ENCODE measurements at regions not wholly inside any gene's neighbourhood (a gene's known extent, or its start where the extent isn't known, plus 50 kb on each side); places are given as distances from the start of the nearest gene placed in this dataset.
A peak's percentile ranks its signal among the peaks of the same experiment; 100 is the strongest.
"Not testable (repeated sequence)": the region's sequence is repeated elsewhere in the genome, so short reads cannot be mapped to it uniquely, and the experiment has no call there.

DNA sequence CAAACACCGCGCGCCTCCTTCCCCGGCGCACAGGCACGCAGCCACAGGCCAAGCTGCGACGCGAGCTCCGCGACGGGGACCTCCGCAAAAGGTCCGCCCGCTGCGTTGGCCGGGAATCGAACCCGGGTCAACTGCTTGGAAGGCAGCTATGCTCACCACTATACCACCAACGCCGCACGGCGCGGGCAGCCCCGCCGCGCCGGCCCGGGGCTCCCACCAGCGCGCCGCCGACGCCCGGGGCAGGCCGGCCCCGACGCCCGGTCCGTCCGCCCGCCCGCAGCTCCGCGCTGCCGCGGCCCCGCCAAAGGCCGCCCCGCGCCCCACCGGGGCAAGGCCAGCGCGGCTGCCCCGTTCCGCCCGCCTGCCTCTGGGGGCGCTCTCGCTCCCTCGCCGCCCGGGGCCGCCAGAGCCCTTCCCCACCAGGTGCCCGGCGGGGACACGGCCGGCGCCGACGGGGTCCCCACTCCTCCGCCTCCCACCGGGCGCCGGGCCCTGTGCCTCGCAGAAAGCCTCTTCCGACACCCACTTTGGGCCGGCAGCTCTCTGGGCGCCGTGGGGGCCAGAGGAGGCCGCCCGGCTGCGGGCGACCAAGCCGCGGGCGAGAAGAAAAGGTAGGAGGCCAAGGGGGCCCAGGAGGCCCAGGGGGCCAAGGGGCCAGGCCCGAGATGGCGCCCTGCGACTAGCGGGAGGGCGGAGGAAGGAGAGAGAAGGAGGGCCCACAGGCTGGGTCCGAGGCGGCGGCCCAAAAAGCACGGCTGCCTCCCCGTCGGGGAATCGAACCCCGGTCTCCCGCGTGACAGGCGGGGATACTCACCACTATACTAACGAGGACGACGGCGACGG lies 50.2 kb upstream of the FCGR2A start:
- H3K36me3 ChIP-seq (ENCODE audit: control insufficient read depth, insufficient read depth, low read length); H3K27ac ChIP-seq (ENCODE audit: insufficient read depth, low read depth, low read length, poor library complexity, severe bottlenecking); H3K9me3 ChIP-seq (ENCODE audit: control insufficient read depth, low read length); H3K4me3 ChIP-seq (ENCODE audit: insufficient read depth, low read depth, low read length); H3K4me1 ChIP-seq (ENCODE audit: control insufficient read depth, insufficient read depth, low read length): not testable (repeated sequence)
- H3K27me3 ChIP-seq (ENCODE audit: control insufficient read depth, insufficient read depth, low read length, poor library complexity, severe bottlenecking): peaks cover 26% of the 10 kb centered on the region
- no CpG with 5 or more reads among the region's 107 CpGs for WGBS, 2 experiments

DNA sequence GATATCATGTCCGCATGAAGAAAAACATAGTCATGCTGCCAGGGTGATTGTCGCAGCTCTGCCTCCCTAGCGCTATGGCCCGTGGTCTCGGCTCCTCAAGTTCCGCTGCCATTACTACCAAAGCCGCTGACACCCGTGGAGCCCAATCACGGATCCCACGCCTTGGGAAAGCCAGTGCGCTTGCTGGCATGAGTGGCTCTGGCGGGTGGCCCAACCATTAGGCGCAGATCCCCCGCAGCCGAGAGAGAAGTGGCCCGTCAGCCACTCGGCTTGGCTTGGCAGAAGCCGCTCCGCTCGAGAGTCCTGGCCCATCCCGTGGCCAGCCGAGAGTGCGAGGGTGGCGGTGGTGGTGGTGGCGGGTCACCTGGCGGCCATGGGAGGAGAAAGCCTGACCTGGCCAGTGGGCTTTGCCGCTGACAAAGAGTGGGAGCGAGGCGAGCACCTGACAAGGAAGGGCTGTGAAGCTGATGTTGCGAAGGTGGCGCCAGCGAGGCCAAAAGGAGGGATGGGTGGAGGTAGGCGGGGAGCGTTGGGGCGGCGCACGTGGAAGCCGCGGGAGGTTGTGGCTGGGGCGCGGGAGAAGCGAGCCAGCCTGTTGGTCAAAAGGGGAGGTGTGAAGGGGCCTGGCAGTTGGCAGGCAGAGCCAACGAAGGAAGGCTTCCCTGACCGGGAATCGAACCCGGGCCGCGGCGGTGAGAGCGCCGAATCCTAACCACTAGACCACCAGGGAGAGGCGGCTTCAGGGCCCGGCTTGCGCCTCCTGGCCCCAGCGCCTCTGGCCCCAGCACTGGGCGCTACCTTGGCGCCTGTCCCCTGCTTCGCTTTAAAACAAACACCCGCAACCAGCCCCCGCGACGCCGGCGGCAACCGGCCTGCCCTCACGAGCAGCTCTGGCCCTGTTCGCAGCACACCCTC lies 51.0 kb upstream of the FCGR2A start:
- not testable (repeated sequence) for H3K4me1 ChIP-seq (ENCODE audit: control insufficient read depth, insufficient read depth, low read length); H3K27ac ChIP-seq (ENCODE audit: insufficient read depth, low read depth, low read length, poor library complexity, severe bottlenecking); H3K4me3 ChIP-seq (ENCODE audit: insufficient read depth, low read depth, low read length); H3K9me3 ChIP-seq (ENCODE audit: control insufficient read depth, low read length); H3K36me3 ChIP-seq (ENCODE audit: control insufficient read depth, insufficient read depth, low read length)
- H3K27me3 ChIP-seq (ENCODE audit: control insufficient read depth, insufficient read depth, low read length, poor library complexity, severe bottlenecking): peaks cover 17% of the 10 kb centered on the region
- 69 to 75% methylated on average over 9 to 10 of the region's 67 CpGs for WGBS, 2 experiments

DNA sequence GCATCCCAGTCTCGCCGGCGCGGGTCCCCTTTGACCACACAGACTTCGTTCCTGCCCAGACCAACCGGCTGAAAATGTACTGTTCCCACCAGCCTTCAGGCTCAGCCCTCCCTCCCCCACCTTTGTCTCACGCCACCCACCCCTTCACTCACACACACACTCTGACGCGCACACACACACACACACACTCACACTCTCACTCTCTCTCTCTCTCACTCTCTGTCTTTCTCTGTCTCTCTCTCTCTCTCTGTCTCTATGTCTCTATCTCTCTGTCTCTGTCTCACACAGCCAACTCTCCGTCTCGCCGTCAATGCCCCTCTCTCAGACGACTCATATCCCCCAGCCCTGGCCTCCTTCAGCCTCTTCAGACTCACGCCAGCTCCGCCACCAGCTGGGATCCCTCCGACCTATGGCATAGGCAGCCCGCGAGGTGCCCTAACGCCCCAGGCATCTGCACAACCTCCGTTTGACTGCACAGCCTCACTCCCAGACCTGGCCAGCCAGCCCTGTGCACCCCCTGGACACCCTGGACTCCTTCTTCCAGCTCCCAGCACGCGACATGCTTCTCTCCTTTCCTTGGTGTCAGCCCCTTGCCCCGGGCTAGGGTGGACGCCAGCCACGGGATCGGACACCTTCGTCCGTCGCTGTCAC lies 53.4 kb upstream of the FCGR2A start:
- WGBS, 2 experiments: no CpG with 5 or more reads among the region's 29 CpGs
- not testable (repeated sequence) for H3K4me3 ChIP-seq (ENCODE audit: insufficient read depth, low read depth, low read length); H3K4me1 ChIP-seq (ENCODE audit: control insufficient read depth, insufficient read depth, low read length); H3K36me3 ChIP-seq (ENCODE audit: control insufficient read depth, insufficient read depth, low read length); H3K27me3 ChIP-seq (ENCODE audit: control insufficient read depth, insufficient read depth, low read length, poor library complexity, severe bottlenecking); H3K9me3 ChIP-seq (ENCODE audit: control insufficient read depth, low read length); H3K27ac ChIP-seq (ENCODE audit: insufficient read depth, low read depth, low read length, poor library complexity, severe bottlenecking)

DNA sequence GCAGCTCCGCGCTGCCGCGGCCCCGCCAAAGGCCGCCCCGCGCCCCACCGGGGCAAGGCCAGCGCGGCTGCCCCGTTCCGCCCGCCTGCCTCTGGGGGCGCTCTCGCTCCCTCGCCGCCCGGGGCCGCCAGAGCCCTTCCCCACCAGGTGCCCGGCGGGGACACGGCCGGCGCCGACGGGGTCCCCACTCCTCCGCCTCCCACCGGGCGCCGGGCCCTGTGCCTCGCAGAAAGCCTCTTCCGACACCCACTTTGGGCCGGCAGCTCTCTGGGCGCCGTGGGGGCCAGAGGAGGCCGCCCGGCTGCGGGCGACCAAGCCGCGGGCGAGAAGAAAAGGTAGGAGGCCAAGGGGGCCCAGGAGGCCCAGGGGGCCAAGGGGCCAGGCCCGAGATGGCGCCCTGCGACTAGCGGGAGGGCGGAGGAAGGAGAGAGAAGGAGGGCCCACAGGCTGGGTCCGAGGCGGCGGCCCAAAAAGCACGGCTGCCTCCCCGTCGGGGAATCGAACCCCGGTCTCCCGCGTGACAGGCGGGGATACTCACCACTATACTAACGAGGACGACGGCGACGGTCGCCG lies 57.4 kb upstream of the FCGR2A start:
- H3K36me3 ChIP-seq (ENCODE audit: control insufficient read depth, insufficient read depth, low read length); H3K9me3 ChIP-seq (ENCODE audit: control insufficient read depth, low read length); H3K27ac ChIP-seq (ENCODE audit: insufficient read depth, low read depth, low read length, poor library complexity, severe bottlenecking); H3K4me1 ChIP-seq (ENCODE audit: control insufficient read depth, insufficient read depth, low read length); H3K4me3 ChIP-seq (ENCODE audit: insufficient read depth, low read depth, low read length): not testable (repeated sequence)
- peaks cover 16% of the 10 kb centered on the region for H3K27me3 ChIP-seq (ENCODE audit: control insufficient read depth, insufficient read depth, low read length, poor library complexity, severe bottlenecking)
- WGBS, 2 experiments: no CpG with 5 or more reads among the region's 66 CpGs

DNA sequence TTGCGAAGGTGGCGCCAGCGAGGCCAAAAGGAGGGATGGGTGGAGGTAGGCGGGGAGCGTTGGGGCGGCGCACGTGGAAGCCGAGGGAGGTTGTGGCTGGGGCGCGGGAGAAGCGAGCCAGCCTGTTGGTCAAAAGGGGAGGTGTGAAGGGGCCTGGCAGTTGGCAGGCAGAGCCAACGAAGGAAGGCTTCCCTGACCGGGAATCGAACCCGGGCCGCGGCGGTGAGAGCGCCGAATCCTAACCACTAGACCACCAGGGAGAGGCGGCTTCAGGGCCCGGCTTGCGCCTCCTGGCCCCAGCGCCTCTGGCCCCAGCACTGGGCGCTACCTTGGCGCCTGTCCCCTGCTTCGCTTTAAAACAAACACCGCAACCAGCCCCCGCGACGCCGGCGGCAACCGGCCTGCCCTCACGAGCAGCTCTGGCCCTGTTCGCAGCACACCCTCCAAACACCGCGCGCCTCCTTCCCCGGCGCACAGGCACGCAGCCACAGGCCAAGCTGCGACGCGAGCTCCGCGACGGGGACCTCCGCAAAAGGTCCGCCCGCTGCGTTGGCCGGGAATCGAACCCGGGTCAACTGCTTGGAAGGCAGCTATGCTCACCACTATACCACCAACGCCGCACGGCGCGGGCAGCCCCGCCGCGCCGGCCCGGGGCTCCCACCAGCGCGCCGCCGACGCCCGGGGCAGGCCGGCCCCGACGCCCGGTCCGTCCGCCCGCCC lies 58.1 kb upstream of the FCGR2A start:
- not testable (repeated sequence) for H3K36me3 ChIP-seq (ENCODE audit: control insufficient read depth, insufficient read depth, low read length); H3K9me3 ChIP-seq (ENCODE audit: control insufficient read depth, low read length); H3K4me3 ChIP-seq (ENCODE audit: insufficient read depth, low read depth, low read length); H3K4me1 ChIP-seq (ENCODE audit: control insufficient read depth, insufficient read depth, low read length); H3K27ac ChIP-seq (ENCODE audit: insufficient read depth, low read depth, low read length, poor library complexity, severe bottlenecking)
- H3K27me3 ChIP-seq (ENCODE audit: control insufficient read depth, insufficient read depth, low read length, poor library complexity, severe bottlenecking): peaks cover 21% of the 10 kb centered on the region
- WGBS, 2 experiments: no CpG with 5 or more reads among the region's 79 CpGs

DNA sequence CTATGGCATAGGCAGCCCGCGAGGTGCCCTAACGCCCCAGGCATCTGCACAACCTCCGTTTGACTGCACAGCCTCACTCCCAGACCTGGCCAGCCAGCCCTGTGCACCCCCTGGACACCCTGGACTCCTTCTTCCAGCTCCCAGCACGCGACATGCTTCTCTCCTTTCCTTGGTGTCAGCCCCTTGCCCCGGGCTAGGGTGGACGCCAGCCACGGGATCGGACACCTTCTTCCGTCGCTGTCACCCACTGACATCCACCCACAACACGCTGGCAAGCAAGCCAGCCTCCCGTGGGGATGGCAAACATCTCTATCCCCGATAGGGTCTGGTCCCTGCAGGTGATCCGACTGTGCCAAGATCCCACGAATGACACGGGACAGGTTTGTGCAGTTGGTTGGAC lies 60.5 kb upstream of the FCGR2A start:
- 84 to 85% methylated on average over 10 of the region's 18 CpGs for WGBS, 2 experiments

DNA sequence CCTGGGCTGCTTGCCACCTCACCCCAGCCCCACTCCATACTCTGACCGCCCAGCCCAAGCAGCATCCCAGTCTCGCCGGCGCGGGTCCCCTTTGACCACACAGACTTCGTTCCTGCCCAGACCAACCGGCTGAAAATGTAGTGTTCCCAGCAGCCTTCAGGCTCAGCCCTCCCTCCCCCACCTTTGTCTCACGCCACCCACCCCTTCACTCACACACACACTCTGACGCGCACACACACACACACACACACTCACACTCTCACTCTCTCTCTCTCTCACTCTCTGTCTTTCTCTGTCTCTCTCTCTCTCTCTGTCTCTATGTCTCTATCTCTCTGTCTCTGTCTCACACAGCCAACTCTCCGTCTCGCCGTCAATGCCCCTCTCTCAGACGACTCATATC lies 61.0 kb upstream of the FCGR2A start:
- peaks cover 35% of the 10 kb centered on the region for H3K27me3 ChIP-seq (ENCODE audit: control insufficient read depth, insufficient read depth, low read length, poor library complexity, severe bottlenecking)
- not testable (repeated sequence) for H3K4me1 ChIP-seq (ENCODE audit: control insufficient read depth, insufficient read depth, low read length); H3K9me3 ChIP-seq (ENCODE audit: control insufficient read depth, low read length); H3K4me3 ChIP-seq (ENCODE audit: insufficient read depth, low read depth, low read length); H3K36me3 ChIP-seq (ENCODE audit: control insufficient read depth, insufficient read depth, low read length); H3K27ac ChIP-seq (ENCODE audit: insufficient read depth, low read depth, low read length, poor library complexity, severe bottlenecking)
- 57 to 63% methylated on average over 9 of the region's 14 CpGs for WGBS, 2 experiments

More for the DNA sequence above, 60.5 kb upstream of the FCGR2A start:
- not testable (repeated sequence) for H3K9me3 ChIP-seq (ENCODE audit: control insufficient read depth, low read length); H3K27ac ChIP-seq (ENCODE audit: insufficient read depth, low read depth, low read length, poor library complexity, severe bottlenecking); H3K4me3 ChIP-seq (ENCODE audit: insufficient read depth, low read depth, low read length); H3K4me1 ChIP-seq (ENCODE audit: control insufficient read depth, insufficient read depth, low read length); H3K36me3 ChIP-seq (ENCODE audit: control insufficient read depth, insufficient read depth, low read length)
- peaks cover 30% of the 10 kb centered on the region for H3K27me3 ChIP-seq (ENCODE audit: control insufficient read depth, insufficient read depth, low read length, poor library complexity, severe bottlenecking)

DNA sequence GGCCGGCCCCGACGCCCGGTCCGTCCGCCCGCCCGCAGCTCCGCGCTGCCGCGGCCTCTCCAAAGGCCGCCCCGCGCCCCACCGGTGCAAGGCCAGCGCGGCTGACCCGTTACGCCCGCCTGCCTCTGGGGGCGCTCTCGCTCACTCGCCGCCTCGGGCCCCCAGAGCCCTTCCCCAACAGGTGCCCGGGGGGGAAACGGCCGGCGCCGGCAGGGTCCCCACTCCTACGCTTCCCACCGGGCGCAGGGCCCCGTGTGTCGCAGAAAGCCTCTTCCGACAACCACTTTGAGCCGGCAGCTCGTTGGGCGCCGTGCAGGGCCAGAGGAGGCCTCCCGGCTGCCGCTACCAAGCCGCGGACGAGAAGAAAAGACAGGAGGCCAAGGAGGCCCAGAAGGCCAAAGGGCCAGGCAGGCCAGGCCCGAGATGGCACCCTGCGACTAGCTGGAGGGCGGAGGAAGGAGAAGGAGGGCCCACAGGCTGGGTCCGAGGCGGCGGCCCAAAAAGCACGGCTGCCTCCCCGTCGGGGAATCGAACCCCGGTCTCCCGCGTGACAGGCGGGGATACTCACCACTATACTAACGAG lies 64.9 kb upstream of the FCGR2A start:
- Histone ChIP-seq H3K4me1 (ENCODE audit: control insufficient read depth, insufficient read depth, low read length) (peaks cover 6% of the 10 kb centered on the region), H3K9me3 (ENCODE audit: control insufficient read depth, low read length) (no peaks in the 10 kb centered on the region), H3K4me3 (ENCODE audit: insufficient read depth, low read depth, low read length) (peak overlapping the region; percentile 83), H3K36me3 (ENCODE audit: control insufficient read depth, insufficient read depth, low read length) (no peaks in the 10 kb centered on the region), H3K27me3 (ENCODE audit: control insufficient read depth, insufficient read depth, low read length, poor library complexity, severe bottlenecking) (peaks cover 70% of the 10 kb centered on the region), H3K27ac (ENCODE audit: insufficient read depth, low read depth, low read length, poor library complexity, severe bottlenecking) (no peak overlapping the region)
- 0 to 1% methylated on average over 49 of the region's 61 CpGs for WGBS, 2 experiments

Data from ectodermal cell (in vitro differentiated cells).